SKM-1 treated with dmso at 0.1 percent for 144 hours (cell line): ENCODE measurements at regions not wholly inside any gene's neighbourhood (a gene's known extent, or its start where the extent isn't known, plus 50 kb on each side); places are given as distances from the start of the nearest gene placed in this dataset.

Source experiments
- DNase-seq: peaks from one replicate; lab custom pipeline; 2025; ENCODE audit not compliant: unreplicated experiment; lab: John Stamatoyannopoulos, UW

DNA sequence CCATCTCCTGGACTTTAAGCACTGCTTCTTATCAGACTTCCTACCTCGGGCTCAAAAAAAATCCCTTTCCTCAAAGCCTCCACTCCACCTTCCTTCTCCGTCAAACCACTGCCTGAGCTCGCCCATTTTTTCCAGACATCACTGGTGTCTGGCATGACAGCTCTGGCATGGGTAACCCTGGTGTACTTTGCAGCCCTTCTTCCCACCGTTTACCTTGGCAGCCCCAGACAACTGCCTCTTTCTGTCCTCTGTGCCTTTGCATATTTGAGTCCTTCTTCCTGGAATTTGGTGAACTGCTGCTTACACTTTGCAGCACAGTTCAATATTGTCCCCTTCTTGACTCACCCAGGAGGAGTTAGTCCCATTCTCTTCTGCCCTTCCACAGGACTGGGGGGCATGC lies 144.6 kb upstream of the TBX20 start:
- DNase-seq: no peak

GRCh38 chr7:35390146-35390545 lies 136.2 kb upstream of the TBX20 start:
- no peak for DNase-seq

DNA sequence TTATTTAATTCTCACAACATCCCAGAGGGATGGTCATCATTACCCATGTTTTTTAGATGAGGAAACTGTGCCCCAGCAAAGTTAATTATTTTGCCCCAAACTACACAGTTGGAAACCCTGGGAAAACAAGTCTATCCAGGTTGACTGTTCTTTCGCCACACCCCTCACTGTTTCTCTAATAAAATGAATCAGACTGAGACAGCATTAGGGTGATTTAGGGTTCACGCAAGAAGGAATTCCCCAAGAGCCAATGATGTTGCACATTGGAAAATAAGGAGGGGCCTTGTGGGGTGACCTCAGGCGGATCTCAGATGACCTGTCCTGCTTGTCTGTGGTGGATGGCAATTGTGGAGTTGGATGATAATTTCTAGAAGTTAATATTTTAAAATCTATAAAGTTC lies 135.7 kb upstream of the TBX20 start:
- DNase-seq: no peak

DNA sequence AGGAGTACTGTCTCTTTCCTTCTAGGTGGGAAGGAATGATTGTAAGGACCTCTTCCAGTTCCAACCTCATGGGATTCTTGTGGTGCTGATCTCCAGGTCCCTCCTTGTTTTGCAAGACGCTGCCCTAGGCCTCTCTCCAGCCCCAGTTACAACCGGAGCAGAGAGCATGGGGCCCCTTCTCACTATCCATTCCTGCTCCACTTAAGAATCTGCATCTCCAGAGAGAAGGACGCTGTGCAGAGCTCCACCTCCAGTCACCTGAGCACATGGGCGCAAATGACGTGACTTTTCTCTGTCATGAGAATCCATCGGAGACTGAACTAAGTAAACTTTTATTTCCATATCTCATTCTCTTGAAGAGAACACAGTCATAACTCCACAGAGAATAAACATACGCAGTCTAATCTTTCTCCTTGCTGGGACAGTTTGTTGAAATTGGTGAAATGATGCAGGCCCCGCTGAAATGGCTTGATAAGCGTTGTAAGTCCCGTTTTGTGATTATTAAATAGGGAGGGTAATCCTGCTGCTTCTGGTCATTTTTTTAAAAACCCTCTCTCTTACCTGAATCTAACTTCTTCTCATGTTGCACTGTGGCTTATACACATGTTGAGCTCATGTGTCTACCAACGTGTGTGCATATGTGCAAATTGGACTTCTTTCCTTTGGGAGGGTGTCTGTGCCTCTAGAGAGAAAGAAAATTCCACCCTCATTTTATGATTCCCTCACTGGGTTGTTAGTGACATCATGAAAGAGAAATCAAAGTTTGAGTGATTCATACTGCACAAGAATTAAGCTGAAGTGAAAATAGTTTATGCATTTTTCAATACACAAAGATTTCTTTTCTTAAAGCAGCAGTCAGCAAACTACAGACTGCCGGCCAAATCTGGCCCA lies 133.2 kb upstream of the TBX20 start:
- DNase-seq: no peak

DNA sequence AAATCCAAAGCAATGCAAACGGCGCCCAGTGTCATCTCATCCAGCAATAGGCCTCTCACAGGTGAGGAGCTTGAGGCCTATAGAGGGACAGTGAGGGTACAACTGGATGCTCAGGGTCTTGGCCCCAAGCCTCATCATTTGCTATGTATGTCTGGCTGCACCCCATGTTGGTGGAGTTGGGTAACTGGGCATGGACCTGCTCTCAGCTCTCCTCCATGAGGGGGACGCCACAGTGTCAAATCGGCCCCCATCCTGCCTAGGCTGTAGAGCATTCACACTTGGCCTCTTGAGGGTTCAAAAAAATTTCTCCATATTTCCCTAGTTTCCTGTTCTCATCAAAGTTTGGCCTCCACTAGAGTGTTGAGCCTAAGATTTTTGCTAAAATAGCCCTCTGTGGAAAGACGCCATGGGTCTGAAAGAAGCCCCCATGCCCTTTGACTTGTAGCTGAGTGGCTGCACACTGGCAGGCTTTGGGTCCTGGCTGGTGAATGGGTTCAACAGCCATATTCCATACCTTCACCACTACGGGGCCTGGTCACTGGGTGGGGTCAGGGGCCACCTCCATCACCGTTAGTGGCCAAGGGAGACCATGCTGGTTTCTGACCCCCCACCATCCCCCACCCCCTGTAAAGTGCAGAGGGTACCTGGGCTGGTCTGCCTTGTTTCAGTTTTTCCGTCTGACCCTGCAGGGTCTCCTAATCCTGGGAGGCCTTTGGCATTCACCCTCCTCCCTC lies 132.3 kb upstream of the TBX20 start:
- DNase-seq: no peak

GRCh38 chr7:35384761-35385700 lies 131.1 kb upstream of the TBX20 start:
- no peak for DNase-seq

- DNase-seq: peak; percentile 99
Observed at GRCh38 chr7:35380739-35381224, 126.9 kb upstream of the TBX20 start.

DNA sequence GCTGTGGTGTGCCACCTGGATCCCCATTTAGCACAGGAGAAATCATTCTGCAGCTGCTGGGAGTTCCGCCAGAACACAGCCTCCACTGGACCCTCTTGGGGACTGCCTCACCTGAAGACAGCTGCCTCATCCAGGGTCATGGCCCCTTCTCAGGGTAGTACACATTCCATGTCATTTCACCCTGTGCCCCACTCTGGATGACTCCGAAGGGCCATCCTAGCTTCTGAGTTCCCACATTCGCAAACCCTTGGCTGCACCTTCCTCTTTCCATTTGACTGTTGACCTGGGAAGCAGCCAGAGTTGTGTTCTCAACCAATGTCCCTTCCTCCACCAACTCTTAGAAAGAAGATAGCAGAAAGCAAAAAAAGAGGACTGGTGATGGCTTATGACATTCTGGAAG lies 125.6 kb upstream of the TBX20 start:
- no peak for DNase-seq

GRCh38 chr7:35375516-35375915 lies 121.6 kb upstream of the TBX20 start:
- no peak for DNase-seq

DNA sequence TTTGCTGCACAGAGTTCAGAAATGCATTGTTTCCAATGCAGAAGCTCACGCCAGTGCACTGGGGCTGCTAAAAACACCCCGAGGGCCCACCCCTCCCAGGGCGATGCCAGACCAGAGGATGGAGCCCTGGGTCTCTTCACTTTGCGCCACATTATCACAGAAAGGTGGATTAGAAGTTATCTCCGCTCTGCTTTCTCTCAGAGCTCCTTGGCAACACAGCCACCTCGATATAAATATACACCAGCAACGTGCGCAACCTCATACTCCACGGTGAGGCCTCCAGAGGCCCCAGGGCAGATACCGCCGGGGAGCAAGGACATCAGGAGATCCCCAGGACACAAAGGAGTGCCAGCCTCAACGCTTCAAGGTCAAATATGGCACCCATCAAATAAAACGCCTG lies 121.0 kb upstream of the TBX20 start:
- DNase-seq: no peak

GRCh38 chr7:35371221-35371620 lies 117.3 kb upstream of the TBX20 start:
- no peak for DNase-seq

- DNase-seq: no peak
Observed at GRCh38 chr7:35370687-35371086, 116.8 kb upstream of the TBX20 start.

DNA sequence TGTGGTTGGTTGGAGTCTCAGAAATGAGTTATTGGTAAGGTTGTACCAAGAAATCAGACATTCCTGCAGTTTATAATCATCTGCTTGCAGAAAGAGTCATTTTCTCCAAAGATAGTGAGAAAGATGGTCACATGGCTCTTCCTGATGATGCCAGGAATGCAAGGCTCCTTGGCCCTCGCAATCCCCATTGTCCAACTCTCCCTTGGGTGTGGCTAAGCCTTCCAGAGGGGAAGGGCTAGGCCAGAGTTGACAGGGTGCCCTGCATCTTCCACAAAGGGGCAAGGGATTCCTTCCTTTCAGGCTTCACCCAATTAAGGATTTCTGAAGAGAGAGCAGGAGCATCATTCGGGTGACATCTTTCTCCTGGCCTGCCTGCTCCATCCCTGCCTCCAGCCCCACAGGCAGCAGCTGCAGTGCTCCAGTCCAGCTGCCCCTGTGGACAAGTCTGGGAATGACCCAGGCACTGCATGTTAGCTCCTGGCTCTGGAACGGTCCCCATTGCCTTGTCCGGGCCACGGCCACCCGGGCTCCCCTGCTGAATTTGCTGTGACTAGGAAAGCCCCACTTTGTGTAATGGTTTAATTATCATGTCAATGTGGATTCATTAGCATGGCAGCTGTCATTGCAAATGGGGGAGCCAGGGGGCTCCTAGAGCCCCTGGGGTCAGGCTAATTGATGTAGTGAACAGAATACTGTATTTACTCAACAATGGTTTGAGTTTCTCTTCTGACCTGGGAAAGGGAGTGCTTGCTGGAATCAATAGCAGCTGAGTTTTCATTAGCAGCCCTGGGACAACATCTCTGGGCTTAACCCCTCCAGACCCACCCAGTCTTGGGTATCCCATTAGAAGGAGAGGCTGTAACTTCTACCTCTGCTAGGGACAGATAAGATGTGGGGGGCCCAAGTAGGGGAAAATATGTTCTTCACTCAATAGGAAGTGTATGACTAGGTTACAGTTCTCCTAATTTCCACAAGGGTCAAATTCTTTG lies 112.6 kb upstream of the TBX20 start:
- no peak for DNase-seq

GRCh38 chr7:35365523-35365922 lies 111.6 kb upstream of the TBX20 start:
- peak; percentile 4 for DNase-seq

GRCh38 chr7:35362341-35362740 lies 108.4 kb upstream of the TBX20 start:
- DNase-seq: no peak

DNA sequence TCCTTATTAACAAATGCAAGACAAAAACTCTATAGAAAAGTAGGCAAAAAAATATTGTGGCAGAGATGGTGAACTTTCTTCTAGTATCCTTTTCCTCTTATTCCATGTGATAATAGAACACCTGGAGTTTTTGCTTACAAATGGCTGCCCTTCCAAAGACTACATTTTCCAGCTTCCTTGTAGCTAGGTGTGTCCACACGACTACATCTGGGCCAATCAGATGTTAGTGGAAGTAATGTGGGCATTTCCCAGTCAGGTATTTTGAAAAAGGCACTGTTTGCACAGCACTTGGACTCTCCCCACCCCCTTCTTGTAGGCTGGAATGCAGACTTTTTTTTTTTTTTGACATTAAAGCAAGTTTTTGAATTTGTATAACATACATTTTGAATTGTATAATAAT lies 105.5 kb upstream of the TBX20 start:
- no peak for DNase-seq

DNA sequence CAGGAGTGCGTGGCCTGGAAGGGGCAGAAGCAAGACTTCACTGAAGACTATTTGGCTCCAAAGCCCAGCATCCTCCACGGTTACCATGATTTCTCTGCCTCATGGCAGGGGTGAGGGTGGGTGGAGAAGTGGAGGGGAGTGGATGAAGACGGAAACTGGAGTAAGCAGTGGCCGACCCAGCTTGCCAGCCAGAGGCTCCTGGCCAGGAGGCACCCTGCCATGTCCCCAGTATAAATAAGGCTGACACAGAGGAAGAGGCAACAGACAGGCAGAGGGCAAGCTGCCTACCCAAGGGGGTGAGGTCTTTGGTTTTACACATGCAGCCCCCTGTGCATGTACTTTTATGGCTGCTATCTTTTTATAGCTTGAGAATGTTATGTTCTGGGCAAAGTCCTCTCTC lies 102.6 kb upstream of the TBX20 start:
- no peak for DNase-seq

DNA sequence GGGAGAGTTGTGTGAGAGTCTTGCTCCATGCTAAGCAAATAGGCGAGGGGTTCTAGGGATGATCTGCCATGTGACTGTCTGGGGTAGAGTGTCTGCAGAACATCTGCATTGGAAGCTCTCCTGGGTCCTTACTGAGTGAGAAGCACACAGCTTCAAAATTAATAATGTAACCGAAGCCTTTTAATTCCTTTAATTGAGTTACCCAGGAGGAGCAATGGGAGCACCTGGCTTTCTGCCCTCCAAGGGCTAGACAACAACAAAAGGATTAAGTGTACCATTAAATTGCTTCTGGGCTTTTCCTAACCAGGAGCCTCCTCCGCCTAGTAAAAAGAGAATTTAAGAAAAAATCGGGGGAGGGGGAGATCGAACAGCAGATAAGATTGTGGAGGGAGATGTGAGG lies 102.0 kb upstream of the TBX20 start:
- DNase-seq: no peak

- no peak for DNase-seq
Observed at GRCh38 chr7:35355199-35355598, 101.3 kb upstream of the TBX20 start.

GRCh38 chr7:35353481-35353880 lies 99.6 kb upstream of the TBX20 start:
- DNase-seq: no peak
